ENCODE measurements at regions not wholly inside any gene's neighbourhood (a gene's known extent, or its start where the extent isn't known, plus 50 kb on each side); places are given as distances from the start of the nearest gene placed in this dataset.
"Not testable (repeated sequence)": the region's sequence is repeated elsewhere in the genome, so short reads cannot be mapped to it uniquely, and the experiment has no call there.

DNA sequence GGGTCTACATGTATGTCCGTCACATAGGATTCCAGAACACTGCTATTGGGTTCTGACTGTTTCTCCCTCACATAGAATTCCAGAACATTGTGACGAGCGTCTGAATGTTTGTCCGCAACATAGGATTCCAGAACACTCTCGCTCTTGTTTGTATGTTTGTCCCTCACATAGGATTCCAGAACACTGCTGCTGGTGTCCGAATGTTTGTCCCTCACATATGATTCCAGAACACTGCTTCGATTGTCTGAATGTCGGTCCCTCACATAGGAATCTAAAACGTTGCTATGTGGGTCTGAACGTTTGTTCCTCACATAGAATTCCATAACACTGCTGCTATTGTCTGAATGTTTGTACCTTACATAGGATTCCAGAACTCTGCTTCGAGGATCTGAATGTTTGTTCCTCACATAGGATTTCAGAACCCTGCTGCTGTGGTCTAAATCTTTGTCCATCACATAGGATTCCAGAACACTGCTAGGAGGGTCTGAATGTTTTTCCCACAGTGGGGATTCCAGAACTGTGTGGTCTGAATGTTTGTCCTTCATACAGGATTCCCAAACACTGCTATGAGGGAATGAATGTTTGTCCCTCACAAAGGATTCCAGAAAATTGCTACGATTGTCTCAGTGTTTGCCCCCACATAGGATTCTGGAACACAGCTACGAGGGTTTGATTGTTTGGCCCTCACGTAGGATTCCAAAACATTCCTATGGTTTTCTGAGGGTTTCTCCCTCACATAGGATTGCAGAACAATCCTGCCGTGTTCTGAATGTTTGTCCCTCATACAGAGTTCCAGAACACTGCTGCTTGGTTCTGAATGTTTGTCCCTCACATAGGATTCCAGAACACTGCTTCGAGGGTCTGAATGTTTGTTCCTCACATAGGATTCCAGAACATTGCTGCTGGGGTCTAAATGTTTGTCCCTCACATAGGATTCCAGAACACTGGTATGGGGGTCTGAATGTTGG is 220.5 kb downstream of the FOXD4L6 start:
- no peak overlapping the region for H3K4me3 Mint-ChIP-seq
- H3K4me1 ChIP-seq (ENCODE audit: control insufficient read depth in 1 of 2, insufficient read depth in 2 of 2, low read length in 2 of 2), result no peaks in the 10 kb centered on the region
- WGBS (ENCODE audit: insufficient coverage), result 75% methylated on average over 14 of the region's 16 CpGs
- H3K27me3 ChIP-seq (ENCODE audit: control insufficient read depth in 2 of 2, insufficient read depth in 2 of 2, low read length in 2 of 2), result no peaks in the 10 kb centered on the region
- no peak overlapping the region for H2AFZ ChIP-seq (ENCODE audit: insufficient read depth, low read depth, low read length, poor library complexity, severe bottlenecking)
- no peaks in the 10 kb centered on the region for H3K27me3 Mint-ChIP-seq (ENCODE audit: low read depth in 3 of 3)
- intact Hi-C loops (cut with micrococcal nuclease), result no loop called here
- H3K36me3 ChIP-seq (replicated peaks in 1 of 2; ENCODE audit: control insufficient read depth in 1 of 2, insufficient read depth in 2 of 2, low read length in 2 of 2), result no peaks in the 10 kb centered on the region
- no peak overlapping the region for H3K4me3 ChIP-seq (replicated peaks in 1 of 3; ENCODE audit: low read depth in 2 of 3, low read length in 3 of 3)
- TF ChIP-seq, protein P1, sequence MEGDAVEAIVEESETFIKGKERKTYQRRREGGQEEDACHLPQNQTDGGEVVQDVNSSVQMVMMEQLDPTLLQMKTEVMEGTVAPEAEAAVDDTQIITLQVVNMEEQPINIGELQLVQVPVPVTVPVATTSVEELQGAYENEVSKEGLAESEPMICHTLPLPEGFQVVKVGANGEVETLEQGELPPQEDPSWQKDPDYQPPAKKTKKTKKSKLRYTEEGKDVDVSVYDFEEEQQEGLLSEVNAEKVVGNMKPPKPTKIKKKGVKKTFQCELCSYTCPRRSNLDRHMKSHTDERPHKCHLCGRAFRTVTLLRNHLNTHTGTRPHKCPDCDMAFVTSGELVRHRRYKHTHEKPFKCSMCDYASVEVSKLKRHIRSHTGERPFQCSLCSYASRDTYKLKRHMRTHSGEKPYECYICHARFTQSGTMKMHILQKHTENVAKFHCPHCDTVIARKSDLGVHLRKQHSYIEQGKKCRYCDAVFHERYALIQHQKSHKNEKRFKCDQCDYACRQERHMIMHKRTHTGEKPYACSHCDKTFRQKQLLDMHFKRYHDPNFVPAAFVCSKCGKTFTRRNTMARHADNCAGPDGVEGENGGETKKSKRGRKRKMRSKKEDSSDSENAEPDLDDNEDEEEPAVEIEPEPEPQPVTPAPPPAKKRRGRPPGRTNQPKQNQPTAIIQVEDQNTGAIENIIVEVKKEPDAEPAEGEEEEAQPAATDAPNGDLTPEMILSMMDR (IDR thresholded peaks at IDR 0.05), result no peak
- DNase-seq, result no peak
- H4K20me1 ChIP-seq (ENCODE audit: insufficient read depth, low read length), result no peaks in the 10 kb centered on the region
- H3K27ac Mint-ChIP-seq, result no peak overlapping the region
- no peak overlapping the region for H3K4me2 ChIP-seq (replicated peaks; ENCODE audit: extremely low read depth, low read length, poor library complexity, severe bottlenecking)
- H3K79me2 ChIP-seq (ENCODE audit: insufficient read depth, low read length), result no peaks in the 10 kb centered on the region
- no peak overlapping the region for H3K9ac ChIP-seq (ENCODE audit: insufficient read depth, low read length, poor library complexity, severe bottlenecking)
- H3K9me3 Mint-ChIP-seq, result peaks cover 34 to 89% (median 76%) of the 10 kb centered on the region in 7 donors
- H3K27ac ChIP-seq (ENCODE audit: low read depth in 1 of 2, low read length in 2 of 2), result no peak overlapping the region
- no peaks in the 10 kb centered on the region for H3K36me3 Mint-ChIP-seq
- H3K9me3 ChIP-seq (replicated peaks in 1 of 2; ENCODE audit: control insufficient read depth in 1 of 2, insufficient read depth in 1 of 2, low read length in 2 of 2), result peaks cover 64 to 99% of the 10 kb centered on the region in 2 donors
- no peaks in the 10 kb centered on the region for H3K4me1 Mint-ChIP-seq

DNA sequence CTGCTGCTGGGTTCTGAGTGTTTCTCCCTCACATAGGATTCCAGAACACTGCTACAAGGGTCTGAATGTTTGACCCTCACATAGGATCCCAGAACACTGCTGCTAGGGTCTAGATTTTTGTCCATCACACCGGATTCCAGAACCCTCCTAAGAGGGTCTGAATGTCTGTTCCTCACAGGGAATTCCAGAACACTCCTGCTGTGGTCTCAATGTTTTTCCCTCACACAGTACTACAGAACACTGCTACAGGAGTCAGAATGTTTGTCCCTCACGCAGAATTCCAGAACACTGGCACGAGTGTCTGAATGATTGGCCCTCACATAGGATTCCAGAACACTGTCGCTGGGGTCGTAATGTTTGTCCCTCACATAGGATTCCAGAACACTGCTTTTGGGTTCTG is 221.6 kb downstream of the FOXD4L6 start:
- H4K20me1 ChIP-seq (ENCODE audit: insufficient read depth, low read length); H3K4me1 Mint-ChIP-seq; H3K27me3 ChIP-seq (ENCODE audit: control insufficient read depth in 2 of 2, insufficient read depth in 2 of 2, low read length in 2 of 2); H3K27ac ChIP-seq (ENCODE audit: low read depth in 1 of 2, low read length in 2 of 2); H3K4me1 ChIP-seq (ENCODE audit: control insufficient read depth in 1 of 2, insufficient read depth in 2 of 2, low read length in 2 of 2); H3K9ac ChIP-seq (ENCODE audit: insufficient read depth, low read length, poor library complexity, severe bottlenecking); H3K4me3 ChIP-seq (replicated peaks in 1 of 3; ENCODE audit: low read depth in 2 of 3, low read length in 3 of 3); intact Hi-C loops (cut with micrococcal nuclease); H3K79me2 ChIP-seq (ENCODE audit: insufficient read depth, low read length); H3K27ac Mint-ChIP-seq; H3K4me2 ChIP-seq (replicated peaks; ENCODE audit: extremely low read depth, low read length, poor library complexity, severe bottlenecking); H3K36me3 ChIP-seq (replicated peaks in 1 of 2; ENCODE audit: control insufficient read depth in 1 of 2, insufficient read depth in 2 of 2, low read length in 2 of 2); H3K4me3 Mint-ChIP-seq; H3K36me3 Mint-ChIP-seq; H2AFZ ChIP-seq (ENCODE audit: insufficient read depth, low read depth, low read length, poor library complexity, severe bottlenecking); DNase-seq; H3K27me3 Mint-ChIP-seq (ENCODE audit: low read depth in 3 of 3): not testable (repeated sequence)
- 81% methylated on average over 4 of the region's 5 CpGs for WGBS (ENCODE audit: insufficient coverage)
- H3K9me3 Mint-ChIP-seq, result peaks cover 36 to 89% (median 72%) of the 10 kb centered on the region in 7 donors
- peaks cover 55 to 93% of the 10 kb centered on the region in 2 donors for H3K9me3 ChIP-seq (replicated peaks in 1 of 2; ENCODE audit: control insufficient read depth in 1 of 2, insufficient read depth in 1 of 2, low read length in 2 of 2)

DNA sequence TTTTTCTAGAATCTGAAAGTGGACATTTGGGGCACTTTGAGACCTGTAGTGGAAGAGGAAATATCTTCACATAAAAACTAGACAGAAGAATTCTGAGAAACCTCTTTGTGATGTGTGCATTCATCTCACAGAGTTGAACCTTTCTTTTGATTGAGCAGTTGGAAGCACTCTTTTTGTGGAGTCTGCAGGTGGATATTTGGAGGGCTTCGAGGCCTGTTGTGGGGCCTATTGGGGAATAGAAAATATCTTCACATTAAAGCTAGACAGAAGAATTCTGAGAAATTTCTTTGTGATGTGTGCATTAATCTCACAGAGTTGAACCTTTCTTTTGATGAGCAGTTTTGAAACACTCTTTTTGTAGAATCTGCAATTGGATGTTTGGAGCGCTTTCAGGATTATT is 236.2 kb downstream of the FOXD4L6 start:
- H3K27ac Mint-ChIP-seq; H3K4me3 Mint-ChIP-seq; H3K27me3 ChIP-seq (ENCODE audit: control insufficient read depth in 2 of 2, insufficient read depth in 2 of 2, low read length in 2 of 2); H3K4me1 Mint-ChIP-seq; H3K4me3 ChIP-seq (replicated peaks in 1 of 3; ENCODE audit: low read depth in 2 of 3, low read length in 3 of 3); H3K4me1 ChIP-seq (ENCODE audit: control insufficient read depth in 1 of 2, insufficient read depth in 2 of 2, low read length in 2 of 2); H3K9ac ChIP-seq (ENCODE audit: insufficient read depth, low read length, poor library complexity, severe bottlenecking); H3K27ac ChIP-seq (ENCODE audit: low read depth in 1 of 2, low read length in 2 of 2); intact Hi-C loops (cut with micrococcal nuclease); H3K36me3 ChIP-seq (replicated peaks in 1 of 2; ENCODE audit: control insufficient read depth in 1 of 2, insufficient read depth in 2 of 2, low read length in 2 of 2); DNase-seq; H3K36me3 Mint-ChIP-seq; H2AFZ ChIP-seq (ENCODE audit: insufficient read depth, low read depth, low read length, poor library complexity, severe bottlenecking); H3K79me2 ChIP-seq (ENCODE audit: insufficient read depth, low read length); H3K4me2 ChIP-seq (replicated peaks; ENCODE audit: extremely low read depth, low read length, poor library complexity, severe bottlenecking); H4K20me1 ChIP-seq (ENCODE audit: insufficient read depth, low read length); H3K27me3 Mint-ChIP-seq (ENCODE audit: low read depth in 3 of 3): not testable (repeated sequence)
- 100% methylated on average over 1 of the region's 2 CpGs for WGBS (ENCODE audit: insufficient coverage)
- peaks cover 6 to 95% of the 10 kb centered on the region in 2 donors for H3K9me3 ChIP-seq (replicated peaks in 1 of 2; ENCODE audit: control insufficient read depth in 1 of 2, insufficient read depth in 1 of 2, low read length in 2 of 2)
- H3K9me3 Mint-ChIP-seq, result peaks cover 26 to 72% (median 71%) of the 10 kb centered on the region in 7 donors

DNA sequence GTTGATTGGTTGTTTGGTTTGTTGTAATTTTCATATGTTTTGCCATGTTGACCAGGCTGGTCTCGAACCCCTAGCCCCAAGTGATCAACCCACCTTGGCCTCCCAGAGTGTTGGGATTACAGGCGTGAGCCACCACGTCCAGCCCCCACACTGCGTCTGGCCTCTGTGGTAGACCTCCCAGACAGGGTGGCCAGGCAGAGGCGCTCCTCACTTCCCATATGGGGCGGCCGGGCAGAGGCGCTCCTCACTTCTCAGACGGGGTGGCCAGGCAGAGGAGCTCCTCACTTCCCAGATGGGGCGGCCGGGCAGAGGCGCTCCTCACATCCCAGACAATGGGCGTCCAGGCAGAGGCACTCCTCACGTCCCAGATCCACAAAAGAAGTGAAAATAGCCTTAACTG is 242.6 kb downstream of the FOXD4L6 start:
- H3K27me3 Mint-ChIP-seq (ENCODE audit: low read depth in 3 of 3); DNase-seq; H3K36me3 Mint-ChIP-seq; H3K4me3 ChIP-seq (replicated peaks in 1 of 3; ENCODE audit: low read depth in 2 of 3, low read length in 3 of 3); H3K9ac ChIP-seq (ENCODE audit: insufficient read depth, low read length, poor library complexity, severe bottlenecking); H3K79me2 ChIP-seq (ENCODE audit: insufficient read depth, low read length); H3K27me3 ChIP-seq (ENCODE audit: control insufficient read depth in 2 of 2, insufficient read depth in 2 of 2, low read length in 2 of 2); H3K27ac Mint-ChIP-seq; H4K20me1 ChIP-seq (ENCODE audit: insufficient read depth, low read length); intact Hi-C loops (cut with micrococcal nuclease); H3K4me1 ChIP-seq (ENCODE audit: control insufficient read depth in 1 of 2, insufficient read depth in 2 of 2, low read length in 2 of 2); H3K4me2 ChIP-seq (replicated peaks; ENCODE audit: extremely low read depth, low read length, poor library complexity, severe bottlenecking); H3K36me3 ChIP-seq (replicated peaks in 1 of 2; ENCODE audit: control insufficient read depth in 1 of 2, insufficient read depth in 2 of 2, low read length in 2 of 2); H2AFZ ChIP-seq (ENCODE audit: insufficient read depth, low read depth, low read length, poor library complexity, severe bottlenecking); H3K4me1 Mint-ChIP-seq; H3K4me3 Mint-ChIP-seq; H3K27ac ChIP-seq (ENCODE audit: low read depth in 1 of 2, low read length in 2 of 2): not testable (repeated sequence)
- WGBS (ENCODE audit: insufficient coverage), result 87% methylated on average over 13 of the region's 14 CpGs
- peaks cover 40 to 85% (median 76%) of the 10 kb centered on the region in 7 donors for H3K9me3 Mint-ChIP-seq
- peaks cover 28 to 96% of the 10 kb centered on the region in 2 donors for H3K9me3 ChIP-seq (replicated peaks in 1 of 2; ENCODE audit: control insufficient read depth in 1 of 2, insufficient read depth in 1 of 2, low read length in 2 of 2)
